DOHH2 (cell line): ENCODE measurements at regions not wholly inside any gene's neighbourhood (a gene's known extent, or its start where the extent isn't known, plus 50 kb on each side); places are given as distances from the start of the nearest gene placed in this dataset.

Source experiments
- H3F3A ChIP-seq: fragments of 200-600 bp; sonication (generic), shearing (Covaris generic); 2 replicates; pipeline ENCODE4 v1.6.0; 2016; ENCODE audit warnings: antibody characterized with exemption, mild to moderate bottlenecking; ENCODE audit not compliant: control insufficient read depth, insufficient read depth
- H3K27ac ChIP-seq: fragments of 200-600 bp; sonication (generic); 2 replicates; pipeline ENCODE4 v1.5.1; 2014; ENCODE audit warnings: low read depth, mild to moderate bottlenecking, low read length, moderate library complexity
- H3K27me3 ChIP-seq: fragments of 200-600 bp; sonication (generic); 2 replicates; pipeline ENCODE4 v1.6.1; 2014; ENCODE audit warnings: mild to moderate bottlenecking, low read length, mixed read lengths; ENCODE audit not compliant: control insufficient read depth
- H3K36me3 ChIP-seq: fragments of 200-600 bp; sonication (generic); 2 replicates; pipeline ENCODE4 v1.6.1; 2014; ENCODE audit warnings: mild to moderate bottlenecking, low read length, moderate library complexity, mixed read lengths; ENCODE audit not compliant: control insufficient read depth
- H3K4me1 ChIP-seq: fragments of 200-600 bp; sonication (generic); 2 replicates; pipeline ENCODE4 v1.6.1; 2014; ENCODE audit warnings: mild to moderate bottlenecking, low read length, mixed read lengths; ENCODE audit not compliant: control insufficient read depth
- H3K4me2 ChIP-seq: fragments of 200-600 bp; sonication (generic); 2 replicates; pipeline ENCODE4 v1.6.0; 2014; ENCODE audit warnings: mild to moderate bottlenecking, low read length, moderate library complexity
- H3K4me3 ChIP-seq: fragments of 200-600 bp; sonication (generic); 2 replicates; pipeline ENCODE4 v1.5.1; 2014; ENCODE audit warnings: mild to moderate bottlenecking, low read length, mixed read lengths
- H3K79me2 ChIP-seq: fragments of 200-600 bp; sonication (generic); 2 replicates; pipeline ENCODE4 v1.6.1; 2014; ENCODE audit warnings: mild to moderate bottlenecking, low read length, mixed read lengths; ENCODE audit not compliant: control insufficient read depth
- H3K9me2 ChIP-seq: fragments of 200-600 bp; sonication (generic); replicated peaks from 2 replicates; pipeline ENCODE4 v1.6.1; 2014; ENCODE audit warnings: mild to moderate bottlenecking, low read length, mixed read lengths; ENCODE audit not compliant: control insufficient read depth
- H3K9me3 ChIP-seq: fragments of 200-600 bp; sonication (generic); 2 replicates; pipeline ENCODE4 v1.6.1; 2014; ENCODE audit warnings: antibody characterized with exemption, low read length, mixed read lengths; ENCODE audit not compliant: control insufficient read depth, insufficient read depth
- H4K20me1 ChIP-seq: fragments of 200-600 bp; sonication (generic); 2 replicates; pipeline ENCODE4 v1.6.0; 2014; ENCODE audit warnings: low read depth, mild to moderate bottlenecking, antibody characterized with exemption, low read length, moderate library complexity; ENCODE audit not compliant: control insufficient read depth, insufficient read depth
- CTCF ChIP-seq: fragments of 200-600 bp; sonication (generic); IDR thresholded peaks from one replicate; pipeline ENCODE4 v1.5.1; 2014; ENCODE audit warnings: antibody characterized with exemption, mild to moderate bottlenecking, low read depth, low read length; ENCODE audit not compliant: poor library complexity, severe bottlenecking
- EZH2phosphoT487 ChIP-seq: fragments of 200-600 bp; sonication (generic); IDR thresholded peaks from 2 replicates; pipeline ENCODE4 v1.6.1; 2017; ENCODE audit warnings: borderline replicate concordance, mild to moderate bottlenecking, antibody characterized with exemption, low read length, moderate library complexity, mixed read lengths

- Histone ChIP-seq H3K79me2 (no peaks in the 10 kb centered on the region), H3K36me3 (no peaks in the 10 kb centered on the region)
Measured at GRCh38 chr3:22113453-22113852, 362.4 kb upstream of the ZNF385D start.

GRCh38 chr3:22115581-22115980, 364.6 kb upstream of the ZNF385D start:
- no peaks in the 10 kb centered on the region for H3K9me2 ChIP-seq

More at GRCh38 chr3:22113453-22113852, 362.4 kb upstream of the ZNF385D start:
- Histone ChIP-seq H3K9me3 (no peaks in the 10 kb centered on the region), H3K9me2 (no peaks in the 10 kb centered on the region), H3K4me1 (no peaks in the 10 kb centered on the region), H3K4me2 (no peak overlapping the region), H3K27me3 (peaks cover 4% of the 10 kb centered on the region; the same call in 1 of the 2 replicates), H3F3A (no peaks in the 10 kb centered on the region), H3K27ac (no peak overlapping the region), H3K4me3 (no peak overlapping the region), H4K20me1 (no peaks in the 10 kb centered on the region)
- TF ChIP-seq CTCF (no peak), EZH2phosphoT487 (no peak)

GRCh38 chr3:22117091-22117490, 366.1 kb upstream of the ZNF385D start:
- Histone ChIP-seq H3K79me2 (no peaks in the 10 kb centered on the region), H4K20me1 (no peaks in the 10 kb centered on the region), H3K4me1 (no peaks in the 10 kb centered on the region), H3F3A (no peaks in the 10 kb centered on the region), H3K36me3 (no peaks in the 10 kb centered on the region), H3K9me2 (no peaks in the 10 kb centered on the region), H3K27ac (no peak overlapping the region), H3K4me3 (no peak overlapping the region), H3K4me2 (no peak overlapping the region), H3K27me3 (peaks cover 4% of the 10 kb centered on the region; the same call in 1 of the 2 replicates), H3K9me3 (no peaks in the 10 kb centered on the region)
- TF ChIP-seq EZH2phosphoT487 (no peak), CTCF (no peak)

More at GRCh38 chr3:22115581-22115980, 364.6 kb upstream of the ZNF385D start:
- no peak overlapping the region for H3K4me2 ChIP-seq
- TF ChIP-seq EZH2phosphoT487 (no peak), CTCF (no peak)
- no peaks in the 10 kb centered on the region for H4K20me1 ChIP-seq
- no peak overlapping the region for H3K4me3 ChIP-seq
- H3K79me2 ChIP-seq, result no peaks in the 10 kb centered on the region
- no peaks in the 10 kb centered on the region for H3F3A ChIP-seq
- no peaks in the 10 kb centered on the region for H3K4me1 ChIP-seq
- H3K27me3 ChIP-seq, result peaks cover 4% of the 10 kb centered on the region; the same call in 1 of the 2 replicates
- no peaks in the 10 kb centered on the region for H3K9me3 ChIP-seq
- H3K27ac ChIP-seq, result no peak overlapping the region
- H3K36me3 ChIP-seq, result no peaks in the 10 kb centered on the region
